ENCODE measurements at regions not wholly inside any gene's neighbourhood (a gene's known extent, or its start where the extent isn't known, plus 50 kb on each side); places are given as distances from the start of the nearest gene placed in this dataset.

DNA sequence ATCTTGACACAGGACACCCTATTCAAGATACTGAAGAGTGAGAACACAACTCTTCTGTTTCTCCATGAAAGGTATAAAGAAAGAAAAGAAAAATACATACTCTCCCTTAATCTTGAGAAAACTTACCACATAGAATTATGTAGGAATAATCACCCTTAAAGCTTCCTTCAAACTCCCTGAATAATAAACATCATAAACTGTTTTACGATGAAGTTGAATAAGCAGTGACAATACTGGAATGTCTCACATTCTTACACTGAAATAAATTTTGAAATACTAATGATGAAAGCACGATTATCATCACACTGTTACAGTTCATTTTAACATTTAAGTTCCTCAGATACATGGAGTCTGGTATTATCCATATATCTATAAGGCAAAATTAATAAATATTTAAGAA, 306.2 kb downstream of the IPMK start:
- H3K36me3 ChIP-seq (ENCODE audit: control insufficient read depth in 2 of 2, extremely low read depth in 1 of 2, insufficient read depth in 1 of 2, low read length in 1 of 2) = no peaks in the 10 kb centered on the region
- H3K9me3 Mint-ChIP-seq = peaks cover 0 to 8% (median 0%) of the 10 kb centered on the region in 3 donors
- ATAC-seq (replicated peaks in 1 of 4) (no peak), DNase-seq (no peak)
- WGBS (ENCODE audit: insufficient coverage) = no CpG with 5 or more reads among the region's 2 CpGs
- CTCF ChIA-PET = no interaction called here
- H3K4me1 Mint-ChIP-seq = no peaks in the 10 kb centered on the region
- POLR2A ChIA-PET = no interaction called here
- H3K27ac Mint-ChIP-seq = no peak overlapping the region
- no peaks in the 10 kb centered on the region for H3K27me3 Mint-ChIP-seq
- no peak overlapping the region for H3K27ac ChIP-seq (ENCODE audit: low read length)
- H3K36me3 Mint-ChIP-seq = no peaks in the 10 kb centered on the region
- H3K4me1 ChIP-seq (ENCODE audit: control insufficient read depth in 1 of 2, extremely low read depth in 1 of 2, insufficient read depth in 2 of 2, low read length in 2 of 2) = no peaks in the 10 kb centered on the region
- H3K4me3 ChIP-seq (ENCODE audit: control insufficient read depth in 1 of 2, extremely low read depth in 1 of 2, low read length in 1 of 2) = no peak overlapping the region
- H3K9me3 ChIP-seq = no peaks in the 10 kb centered on the region
- H3K27me3 ChIP-seq (replicated peaks in 1 of 2; ENCODE audit: control insufficient read depth in 2 of 2, extremely low read depth in 1 of 2, insufficient read depth in 2 of 2, low read length in 1 of 2) = no peaks in the 10 kb centered on the region
- H3K4me3 Mint-ChIP-seq = no peak overlapping the region

- Mint-ChIP-seq H3K27me3 (no peaks in the 10 kb centered on the region), H3K36me3 (no peaks in the 10 kb centered on the region), H3K27ac (no peak overlapping the region), H3K4me3 (no peak overlapping the region), H3K9me3 (peaks cover 0 to 2% (median 0%) of the 10 kb centered on the region in 3 donors), H3K4me1 (no peaks in the 10 kb centered on the region)
- CTCF ChIA-PET = interaction anchor here in 1 of 2 donors (0.7 kb wide), 1 partner anchor 348 kb away, joined by 3 read pairs; no protein-coding TSS in a partner anchor
- no peaks in the 10 kb centered on the region for H3K36me3 ChIP-seq (ENCODE audit: control insufficient read depth in 2 of 2, extremely low read depth in 1 of 2, insufficient read depth in 1 of 2, low read length in 1 of 2)
- no peak overlapping the region for H3K4me3 ChIP-seq (ENCODE audit: control insufficient read depth in 1 of 2, extremely low read depth in 1 of 2, low read length in 1 of 2)
- 100% methylated on average over 1 of the region's 3 CpGs for WGBS (ENCODE audit: insufficient coverage)
- ATAC-seq (replicated peaks in 1 of 4) (no peak), DNase-seq (no peak)
- H3K9me3 ChIP-seq = no peaks in the 10 kb centered on the region
- POLR2A ChIA-PET = no interaction called here
- no peaks in the 10 kb centered on the region for H3K4me1 ChIP-seq (ENCODE audit: control insufficient read depth in 1 of 2, extremely low read depth in 1 of 2, insufficient read depth in 2 of 2, low read length in 2 of 2)
- H3K27me3 ChIP-seq (replicated peaks in 1 of 2; ENCODE audit: control insufficient read depth in 2 of 2, extremely low read depth in 1 of 2, insufficient read depth in 2 of 2, low read length in 1 of 2) = no peaks in the 10 kb centered on the region
- no peak overlapping the region for H3K27ac ChIP-seq (ENCODE audit: low read length)
Observed at GRCh38 chr10:57960406-57960805, 307.3 kb downstream of the IPMK start.

- no CpG with 5 or more reads among the region's 1 CpG for WGBS (ENCODE audit: insufficient coverage)
- ChIA-PET POLR2A (no interaction called here), CTCF (no interaction called here)
- Histone ChIP-seq H3K36me3 (ENCODE audit: control insufficient read depth in 2 of 2, extremely low read depth in 1 of 2, insufficient read depth in 1 of 2, low read length in 1 of 2) (no peaks in the 10 kb centered on the region), H3K27me3 (replicated peaks in 1 of 2; ENCODE audit: control insufficient read depth in 2 of 2, extremely low read depth in 1 of 2, insufficient read depth in 2 of 2, low read length in 1 of 2) (no peaks in the 10 kb centered on the region), H3K27ac (ENCODE audit: low read length) (no peak overlapping the region), H3K4me1 (ENCODE audit: control insufficient read depth in 1 of 2, extremely low read depth in 1 of 2, insufficient read depth in 2 of 2, low read length in 2 of 2) (no peaks in the 10 kb centered on the region), H3K4me3 (ENCODE audit: control insufficient read depth in 1 of 2, extremely low read depth in 1 of 2, low read length in 1 of 2) (no peak overlapping the region), H3K9me3 (no peaks in the 10 kb centered on the region)
- no peaks in the 10 kb centered on the region for H3K4me1 Mint-ChIP-seq
- no peaks in the 10 kb centered on the region for H3K36me3 Mint-ChIP-seq
- peaks cover 0 to 4% (median 2%) of the 10 kb centered on the region in 3 donors for H3K9me3 Mint-ChIP-seq
- H3K27ac Mint-ChIP-seq = no peak overlapping the region
- ATAC-seq (replicated peaks in 1 of 4) = no peak
- no peaks in the 10 kb centered on the region for H3K27me3 Mint-ChIP-seq
- DNase-seq = no peak
- no peak overlapping the region for H3K4me3 Mint-ChIP-seq
Observed at GRCh38 chr10:57959318-57960006, 308.2 kb downstream of the IPMK start.

- Mint-ChIP-seq H3K27ac (no peak overlapping the region), H3K4me1 (no peaks in the 10 kb centered on the region), H3K4me3 (no peak overlapping the region), H3K9me3 (peaks cover 0 to 4% (median 2%) of the 10 kb centered on the region in 3 donors), H3K27me3 (no peaks in the 10 kb centered on the region), H3K36me3 (no peaks in the 10 kb centered on the region)
- no peak overlapping the region for H3K27ac ChIP-seq (ENCODE audit: low read length)
- WGBS (ENCODE audit: insufficient coverage) = no CpG with 5 or more reads among the region's 2 CpGs
- H3K4me3 ChIP-seq (ENCODE audit: control insufficient read depth in 1 of 2, extremely low read depth in 1 of 2, low read length in 1 of 2) = no peak overlapping the region
- H3K36me3 ChIP-seq (ENCODE audit: control insufficient read depth in 2 of 2, extremely low read depth in 1 of 2, insufficient read depth in 1 of 2, low read length in 1 of 2) = no peaks in the 10 kb centered on the region
- no peaks in the 10 kb centered on the region for H3K4me1 ChIP-seq (ENCODE audit: control insufficient read depth in 1 of 2, extremely low read depth in 1 of 2, insufficient read depth in 2 of 2, low read length in 2 of 2)
- CTCF ChIA-PET = no interaction called here
- no peak for DNase-seq
- no peaks in the 10 kb centered on the region for H3K27me3 ChIP-seq (replicated peaks in 1 of 2; ENCODE audit: control insufficient read depth in 2 of 2, extremely low read depth in 1 of 2, insufficient read depth in 2 of 2, low read length in 1 of 2)
- ATAC-seq (replicated peaks in 1 of 4) = no peak
- H3K9me3 ChIP-seq = no peaks in the 10 kb centered on the region
- POLR2A ChIA-PET = no interaction called here
Observed at GRCh38 chr10:57955076-57955475, 312.6 kb downstream of the IPMK start.

DNA sequence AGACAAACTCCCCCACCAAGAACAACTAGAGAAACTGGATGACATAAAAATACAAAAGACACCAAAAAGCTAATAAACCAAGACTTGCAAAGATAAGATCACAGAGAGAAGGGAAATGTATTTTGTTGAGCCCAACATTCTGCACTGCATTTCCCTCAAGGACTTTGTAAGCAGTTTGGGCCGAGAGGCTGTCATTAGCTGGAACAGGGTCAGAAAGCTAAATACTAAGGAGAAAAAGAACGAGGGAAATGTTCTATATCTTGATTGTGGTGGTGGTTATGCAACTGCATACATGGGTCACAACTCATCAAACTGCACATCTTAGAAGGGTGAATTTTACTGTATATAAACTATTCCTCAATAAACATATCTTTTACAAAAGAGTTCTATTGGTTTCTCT, 315.0 kb downstream of the IPMK start:
- H3K36me3 Mint-ChIP-seq = no peaks in the 10 kb centered on the region
- no peaks in the 10 kb centered on the region for H3K4me1 Mint-ChIP-seq
- no peak overlapping the region for H3K27ac Mint-ChIP-seq
- DNase-seq = no peak
- H3K9me3 ChIP-seq = no peaks in the 10 kb centered on the region
- POLR2A ChIA-PET = no interaction called here
- no peaks in the 10 kb centered on the region for H3K27me3 ChIP-seq (replicated peaks in 1 of 2; ENCODE audit: control insufficient read depth in 2 of 2, extremely low read depth in 1 of 2, insufficient read depth in 2 of 2, low read length in 1 of 2)
- WGBS (ENCODE audit: insufficient coverage) = no CpG with 5 or more reads among the region's 2 CpGs
- no peak for ATAC-seq (replicated peaks in 1 of 4)
- CTCF ChIA-PET = no interaction called here
- H3K9me3 Mint-ChIP-seq = peaks cover 0 to 4% (median 0%) of the 10 kb centered on the region in 3 donors
- no peaks in the 10 kb centered on the region for H3K36me3 ChIP-seq (ENCODE audit: control insufficient read depth in 2 of 2, extremely low read depth in 1 of 2, insufficient read depth in 1 of 2, low read length in 1 of 2)
- H3K4me3 ChIP-seq (ENCODE audit: control insufficient read depth in 1 of 2, extremely low read depth in 1 of 2, low read length in 1 of 2) = no peak overlapping the region
- no peaks in the 10 kb centered on the region for H3K27me3 Mint-ChIP-seq
- no peak overlapping the region for H3K4me3 Mint-ChIP-seq
- H3K27ac ChIP-seq (ENCODE audit: low read length) = no peak overlapping the region
- H3K4me1 ChIP-seq (ENCODE audit: control insufficient read depth in 1 of 2, extremely low read depth in 1 of 2, insufficient read depth in 2 of 2, low read length in 2 of 2) = no peaks in the 10 kb centered on the region

DNA sequence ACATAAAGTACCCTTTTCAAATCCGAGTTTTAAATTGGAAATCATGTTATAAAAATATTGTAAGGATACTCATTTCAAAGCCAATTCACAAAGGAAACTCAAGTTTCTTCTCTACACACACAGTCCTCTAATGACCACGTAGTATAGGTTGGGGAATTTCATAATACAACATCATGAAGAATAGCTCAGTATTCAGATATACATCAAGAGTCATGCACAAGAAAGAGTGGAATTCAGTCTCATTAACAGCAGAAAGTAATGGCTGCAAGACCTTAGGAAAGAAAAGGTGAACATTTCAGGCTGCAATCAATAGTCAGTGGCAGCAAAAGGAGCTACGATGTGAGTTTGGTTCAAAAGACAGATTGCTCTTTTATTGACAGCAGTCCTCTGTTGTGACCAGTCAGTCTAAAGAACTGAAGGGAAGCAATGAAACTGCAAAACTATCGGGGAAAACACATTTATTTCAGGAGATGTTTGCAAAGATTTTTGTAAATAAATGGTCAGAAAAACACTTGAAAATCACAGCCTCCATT, 317.2 kb downstream of the IPMK start:
- Histone ChIP-seq H3K27ac (ENCODE audit: low read length) (no peak overlapping the region), H3K9me3 (no peaks in the 10 kb centered on the region), H3K4me3 (ENCODE audit: control insufficient read depth in 1 of 2, extremely low read depth in 1 of 2, low read length in 1 of 2) (no peak overlapping the region), H3K27me3 (replicated peaks in 1 of 2; ENCODE audit: control insufficient read depth in 2 of 2, extremely low read depth in 1 of 2, insufficient read depth in 2 of 2, low read length in 1 of 2) (no peaks in the 10 kb centered on the region), H3K4me1 (ENCODE audit: control insufficient read depth in 1 of 2, extremely low read depth in 1 of 2, insufficient read depth in 2 of 2, low read length in 2 of 2) (no peaks in the 10 kb centered on the region), H3K36me3 (ENCODE audit: control insufficient read depth in 2 of 2, extremely low read depth in 1 of 2, insufficient read depth in 1 of 2, low read length in 1 of 2) (no peaks in the 10 kb centered on the region)
- Mint-ChIP-seq H3K36me3 (no peaks in the 10 kb centered on the region), H3K4me1 (no peaks in the 10 kb centered on the region), H3K27ac (no peak overlapping the region), H3K27me3 (no peaks in the 10 kb centered on the region), H3K4me3 (no peak overlapping the region), H3K9me3 (peaks cover 0 to 4% (median 0%) of the 10 kb centered on the region in 3 donors)
- POLR2A ChIA-PET = no interaction called here
- 47% methylated on average over 1 of the region's 4 CpGs for WGBS (ENCODE audit: insufficient coverage)
- CTCF ChIA-PET = no interaction called here
- ATAC-seq (replicated peaks in 1 of 4) (no peak), DNase-seq (no peak)

Data from T-cell (primary cell).